Fibroblast of the aortic adventitia (primary cell): ENCODE measurements at regions not wholly inside any gene's neighbourhood (a gene's known extent, or its start where the extent isn't known, plus 50 kb on each side); places are given as distances from the start of the nearest gene placed in this dataset.

Experiments
- DNase-seq: peaks from one replicate; pipeline ENCODE4 v3.0.0-alpha.2; 2010; ENCODE audit warnings: low read depth
- H3K4me3 ChIP-seq: 2 replicates; pipeline ENCODE4 v1.5.1; 2011; ENCODE audit warnings: low read depth, mild to moderate bottlenecking, control low read depth, low read length, moderate library complexity
- CTCF ChIP-seq: IDR thresholded peaks from 2 replicates; pipeline ENCODE4 v1.5.1; 2011; ENCODE audit warnings: mild to moderate bottlenecking, low read length, control low read depth, inconsistent platforms; ENCODE audit not compliant: insufficient read depth

GRCh38 chr2:6352906-6353515 is 512.7 kb downstream of the CMPK2 start:
- peak; percentile 45 for TF ChIP-seq CTCF
- no peak overlapping the region for H3K4me3 ChIP-seq
- DNase-seq, result peak; percentile 2

GRCh38 chr2:6353669-6354068 is 512.0 kb downstream of the CMPK2 start:
- no peak for TF ChIP-seq CTCF
- H3K4me3 ChIP-seq, result no peak overlapping the region
- DNase-seq, result no peak

DNA sequence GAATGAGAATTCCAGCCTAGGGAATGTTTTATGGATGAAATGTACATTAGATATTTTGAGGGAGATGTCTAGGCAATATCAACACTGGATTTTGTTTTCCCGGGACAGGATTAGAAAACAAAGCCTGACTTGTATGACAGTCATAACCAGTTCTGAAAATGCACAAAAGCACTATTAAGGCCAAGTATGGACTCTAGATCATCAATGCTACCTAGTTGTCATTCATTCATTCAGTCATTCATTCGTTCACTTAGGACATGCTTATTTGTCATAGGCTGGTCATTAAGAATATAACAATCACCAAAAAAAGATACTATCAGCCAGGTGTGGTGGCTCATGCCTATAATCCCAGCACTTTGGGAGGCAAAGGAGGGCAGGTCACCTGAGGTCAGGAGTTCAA is 511.2 kb downstream of the CMPK2 start:
- no peak overlapping the region for H3K4me3 ChIP-seq
- TF ChIP-seq CTCF, result no peak
- DNase-seq, result no peak

- no peak for TF ChIP-seq CTCF
- H3K4me3 ChIP-seq, result no peak overlapping the region
- no peak for DNase-seq
Measured at GRCh38 chr2:6355886-6356761, 509.6 kb downstream of the CMPK2 start.

GRCh38 chr2:6358546-6358945 is 507.2 kb downstream of the CMPK2 start:
- TF ChIP-seq CTCF, result no peak
- no peak for DNase-seq
- no peak overlapping the region for H3K4me3 ChIP-seq

DNA sequence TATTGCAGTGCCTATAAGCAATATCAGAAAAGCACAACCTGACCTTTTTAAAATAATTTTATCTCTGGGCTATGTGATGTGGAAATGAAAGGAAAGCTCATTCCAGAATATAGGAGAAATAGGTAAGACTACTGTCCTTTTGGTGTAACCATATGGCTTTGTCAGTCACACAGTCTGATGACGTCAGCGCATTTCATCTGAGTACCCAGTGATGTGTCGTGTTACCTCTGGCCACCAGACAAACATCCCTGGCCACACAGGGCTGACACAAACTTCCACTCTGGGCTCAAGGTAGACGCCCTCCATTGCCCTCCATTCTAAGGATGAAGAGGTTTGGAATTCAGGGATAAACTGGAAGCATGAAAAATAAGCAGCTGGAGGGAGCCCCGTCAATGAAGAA is 506.7 kb downstream of the CMPK2 start:
- no peak for DNase-seq
- no peak for TF ChIP-seq CTCF
- H3K4me3 ChIP-seq, result no peak overlapping the region
